Endometrium (tissue), 2 donors: ENCODE measurements at regions not wholly inside any gene's neighbourhood (a gene's known extent, or its start where the extent isn't known, plus 50 kb on each side); places are given as distances from the start of the nearest gene placed in this dataset.
A peak's percentile ranks its signal among the peaks of the same experiment; 100 is the strongest.

Experiments used
- FAIRE-seq: peaks from 2 replicates; lab custom pipeline; 2012; peaks lifted over from hg19 to GRCh38; lab: Jason Lieb, UNC
- donor health status: control.
- donor health status: control.

DNA sequence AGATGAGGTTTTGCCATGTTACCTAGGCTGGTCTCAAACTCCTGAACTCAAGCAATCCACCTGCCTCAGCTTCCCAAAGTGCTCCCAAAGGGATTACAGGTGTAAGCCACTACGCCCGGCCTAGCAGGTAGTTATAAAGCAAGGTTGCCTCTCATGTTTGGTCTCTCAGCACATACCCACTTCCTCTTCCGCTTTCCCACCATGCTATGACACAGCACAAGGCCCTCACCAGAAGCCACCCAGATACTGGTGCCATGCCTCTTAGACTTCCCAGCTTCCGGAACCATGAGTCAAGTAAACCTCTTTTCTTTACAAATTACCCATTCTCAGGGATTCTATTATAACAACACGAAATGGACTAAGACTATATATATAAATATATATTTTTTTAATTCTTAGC, 143.6 kb downstream of the COPRS start:
- no peak for FAIRE-seq

- no peak for FAIRE-seq
Measured at GRCh38 chr17:31704483-31704882, 154.6 kb downstream of the COPRS start.

- no peak for FAIRE-seq
Measured at GRCh38 chr17:31702041-31702440, 157.0 kb downstream of the COPRS start.

- no peak for FAIRE-seq
Measured at GRCh38 chr17:31700973-31701372, 158.1 kb downstream of the COPRS start.

GRCh38 chr17:31699886-31700285, 159.2 kb downstream of the COPRS start:
- FAIRE-seq = no peak

GRCh38 chr17:31699281-31699680, 159.8 kb downstream of the COPRS start:
- FAIRE-seq = no peak

GRCh38 chr17:31698751-31699150, 160.3 kb downstream of the COPRS start:
- no peak for FAIRE-seq

GRCh38 chr17:31697838-31698237, 161.2 kb downstream of the COPRS start:
- FAIRE-seq = no peak

DNA sequence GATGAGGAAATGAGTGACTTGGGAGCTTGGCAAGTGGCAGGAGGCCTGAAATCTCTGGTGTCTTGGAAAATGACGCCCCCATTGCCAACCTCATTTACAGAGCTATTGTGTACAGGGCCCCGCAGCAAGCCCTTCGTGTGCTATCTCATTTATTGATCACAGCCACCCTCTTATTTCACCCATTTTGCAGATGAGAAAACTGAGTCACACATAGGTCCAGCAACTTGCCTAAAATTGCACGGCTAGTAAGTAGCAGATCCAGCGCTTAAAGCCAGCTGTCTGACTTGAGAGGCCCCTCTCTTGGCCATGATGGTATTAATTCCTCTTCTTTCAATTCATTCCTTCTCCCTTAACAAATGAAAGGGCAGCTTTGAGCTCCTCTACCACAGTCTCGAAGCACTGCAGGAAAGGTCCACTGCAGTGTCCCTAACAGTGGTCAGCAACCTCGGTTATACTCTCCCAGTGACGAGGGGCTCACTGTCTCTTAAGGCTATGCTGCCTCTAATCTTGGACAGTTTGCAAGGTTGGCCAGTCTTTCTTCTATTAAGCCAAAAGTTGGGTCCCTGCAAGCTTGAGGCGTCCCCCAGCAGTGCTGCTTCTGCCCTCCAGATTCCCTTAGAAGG, 162.2 kb downstream of the COPRS start:
- FAIRE-seq = no peak

GRCh38 chr17:31696184-31696602, 162.9 kb downstream of the COPRS start:
- FAIRE-seq = no peak

- no peak for FAIRE-seq
Measured at GRCh38 chr17:31695456-31696090, 163.5 kb downstream of the COPRS start.

DNA sequence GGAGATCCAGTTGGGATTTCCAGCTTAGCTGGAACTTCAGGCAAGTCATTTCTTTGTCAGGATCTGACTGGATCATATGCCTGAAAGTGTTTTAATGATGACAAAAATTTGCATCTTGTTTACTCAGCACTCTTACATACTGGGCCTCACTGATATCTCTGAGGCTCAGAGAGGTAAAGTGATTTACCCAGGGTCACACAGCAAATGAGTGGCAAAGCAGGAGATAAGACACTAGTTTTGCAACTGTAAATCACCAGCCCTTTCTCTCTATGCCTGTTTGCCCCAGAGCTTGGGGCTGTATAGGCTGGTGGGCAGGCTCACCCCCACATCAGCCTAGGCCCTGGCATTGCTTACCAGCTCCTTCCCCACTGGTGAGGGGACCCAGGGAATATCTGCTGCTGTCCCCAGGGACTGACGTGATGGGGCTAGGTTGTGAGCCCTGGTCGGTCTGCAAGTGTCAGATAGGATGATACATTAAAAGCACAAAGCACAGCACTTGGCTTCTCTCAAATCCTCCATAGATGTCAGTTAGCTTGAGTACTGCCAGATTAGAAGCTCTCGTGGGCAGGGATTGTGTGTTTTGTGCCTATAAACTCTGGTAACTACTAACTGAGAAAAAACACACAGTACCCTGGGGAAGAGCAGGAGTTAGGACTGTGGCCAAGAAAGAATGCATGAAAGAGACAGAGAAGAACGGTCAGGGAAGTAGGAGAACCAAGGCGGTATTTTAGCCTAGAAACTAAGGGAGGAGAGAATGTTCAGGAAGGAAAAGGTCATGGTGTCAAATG, 165.4 kb downstream of the COPRS start:
- no peak for FAIRE-seq

- FAIRE-seq = no peak
Measured at GRCh38 chr17:31692632-31693031, 166.4 kb downstream of the COPRS start.

DNA sequence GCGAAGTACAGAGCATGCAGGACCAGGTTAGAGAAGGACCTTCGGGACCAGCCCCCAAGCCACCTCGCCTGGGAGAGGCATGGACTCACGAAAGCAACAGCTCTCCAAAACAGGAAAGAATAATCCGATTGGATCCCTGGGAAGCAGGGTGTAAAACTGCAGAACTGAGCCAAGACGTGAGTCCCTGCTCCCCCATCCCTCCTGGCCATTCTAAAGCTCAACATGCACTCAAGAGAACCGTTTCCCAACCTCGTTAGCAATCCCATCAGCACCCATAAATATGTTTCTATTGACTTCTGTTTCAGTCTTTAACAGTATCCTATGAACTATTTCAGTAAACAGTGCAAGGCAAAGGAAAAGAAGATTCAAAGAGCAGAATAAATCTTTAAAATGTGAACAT, 167.0 kb downstream of the COPRS start:
- FAIRE-seq = no peak

- no peak for FAIRE-seq
Measured at GRCh38 chr17:31691251-31691905, 167.7 kb downstream of the COPRS start.

- no peak for FAIRE-seq
Measured at GRCh38 chr17:31690151-31690551, 168.9 kb downstream of the COPRS start.

DNA sequence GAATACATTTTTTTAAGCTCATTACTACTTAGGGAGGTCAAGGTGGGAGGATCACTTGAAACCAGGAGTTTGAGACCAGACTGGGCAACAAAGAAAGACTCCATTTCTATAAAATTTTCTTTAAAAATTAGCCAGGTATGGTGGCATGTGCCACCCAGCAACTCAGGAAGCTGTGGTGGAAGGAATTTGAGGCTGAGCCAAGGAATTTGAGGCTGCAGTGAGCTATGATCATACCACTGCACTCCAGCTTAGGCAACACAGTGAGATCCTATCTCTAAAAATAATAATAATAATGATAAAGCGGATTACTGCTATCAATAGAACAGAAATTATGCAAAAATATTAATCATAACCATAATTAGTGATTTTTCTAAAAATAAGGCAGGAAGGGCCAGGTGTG, 170.3 kb downstream of the COPRS start:
- no peak for FAIRE-seq

DNA sequence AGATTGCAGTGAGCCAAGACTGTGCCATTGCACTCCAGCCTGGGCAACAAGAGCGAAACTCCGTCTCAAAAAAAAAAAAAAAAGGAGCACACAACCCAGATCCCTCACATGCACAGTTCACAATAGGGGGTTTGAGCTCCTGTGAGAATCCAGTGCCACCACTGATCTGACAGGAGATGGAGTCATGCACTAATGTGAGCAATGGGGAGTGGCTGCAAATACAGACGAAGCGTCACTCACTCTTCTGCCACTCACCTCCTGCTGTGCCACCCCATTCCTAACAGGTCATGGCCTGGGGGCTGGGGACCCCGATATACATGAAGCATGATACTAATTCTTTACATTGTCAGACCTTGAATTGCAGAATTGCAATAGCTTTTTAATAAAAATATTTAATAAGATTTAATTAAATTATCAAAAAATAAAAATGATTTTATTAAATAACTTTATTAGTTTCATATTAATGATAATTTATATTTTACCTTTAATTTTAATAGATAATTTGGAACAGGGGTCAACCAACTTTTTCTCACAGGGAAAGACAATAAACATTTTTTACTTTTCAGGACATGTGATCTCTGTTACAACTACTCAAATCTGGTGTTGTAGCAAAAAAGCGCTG, 171.4 kb downstream of the COPRS start:
- FAIRE-seq = peak; percentile 55

DNA sequence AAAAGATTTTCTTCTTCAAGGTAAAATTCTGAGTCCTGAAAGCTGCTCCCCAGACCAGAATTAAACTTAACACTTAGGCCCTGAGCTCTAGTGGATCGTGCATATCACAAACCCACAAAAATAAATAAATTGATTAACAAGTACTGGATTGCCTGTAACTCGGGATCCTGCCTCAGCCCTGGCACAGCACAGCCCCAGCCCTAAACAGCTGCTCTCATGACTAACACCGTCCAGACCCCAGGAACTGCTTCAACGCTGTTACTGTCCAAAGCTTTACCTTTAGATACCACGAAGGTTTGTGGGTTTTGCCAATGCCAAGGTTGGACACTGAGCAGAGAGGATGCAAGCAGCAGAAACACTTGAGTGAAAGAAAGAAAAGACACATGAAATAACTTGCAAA, 172.5 kb downstream of the COPRS start:
- no peak for FAIRE-seq

DNA sequence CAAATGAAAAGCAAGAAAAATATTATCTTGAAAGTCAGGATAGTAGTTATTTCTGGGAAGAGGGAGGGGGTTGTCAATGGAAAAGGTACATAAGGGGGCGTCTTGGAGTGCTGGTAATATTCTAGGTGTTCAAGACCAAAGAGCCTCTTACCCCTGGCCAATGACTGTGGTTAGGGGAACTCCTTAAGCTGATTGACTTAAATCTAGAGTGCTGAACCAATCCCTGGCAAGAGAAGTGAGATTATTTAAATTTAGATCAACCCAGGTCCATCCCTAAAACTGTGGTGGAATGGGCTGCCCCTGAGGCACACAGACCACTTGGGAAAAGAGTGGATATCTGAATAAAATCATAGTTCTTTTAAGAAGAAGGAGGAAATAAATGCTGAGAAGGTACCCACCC, 174.1 kb downstream of the COPRS start:
- FAIRE-seq = no peak

DNA sequence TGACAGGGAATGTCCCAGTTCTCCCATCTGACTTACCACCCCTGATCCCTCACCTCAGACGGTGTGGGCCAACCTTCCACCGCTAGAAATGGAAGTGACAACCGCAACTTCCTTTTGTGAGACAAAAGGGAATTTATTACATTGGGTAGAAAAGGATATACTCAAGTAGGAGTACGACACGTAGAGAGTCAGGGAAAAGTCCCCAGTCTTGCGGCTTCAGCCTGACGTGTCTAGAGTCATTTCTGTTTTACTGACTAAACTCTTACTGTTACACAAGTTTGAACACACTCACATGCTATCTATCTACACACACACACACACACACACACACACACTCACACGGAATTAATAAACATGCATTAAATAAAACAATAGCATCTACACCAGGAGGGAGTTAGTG, 178.9 kb downstream of the COPRS start:
- FAIRE-seq = no peak

GRCh38 chr17:31679667-31680066, 179.4 kb downstream of the COPRS start:
- no peak for FAIRE-seq
